Stimulated activated memory B cell treated with anti-CD40 and anti-IgM and Interleukin-4, amounts not matched to agents 10 μg/mL and 1 μg/mL and 100 μg/mL, for 72 hours (primary cell): ENCODE measurements at regions not wholly inside any gene's neighbourhood (a gene's known extent, or its start where the extent isn't known, plus 50 kb on each side); places are given as distances from the start of the nearest gene placed in this dataset.
"Not testable (repeated sequence)": the region's sequence is repeated elsewhere in the genome, so short reads cannot be mapped to it uniquely, and the experiment has no call there.

ENCODE experiments used
- ATAC-seq: fragments of 150-1000 bp; cut with Tn5 transposase; 2 replicates; pipeline ENCODE4 v1.10.0; 2021
- H3K27ac Mint-ChIP-seq: one replicate; pipeline ENCODE4 v1.8.0; 2022; ENCODE audit warnings: mild to moderate bottlenecking, mixed read lengths
- H3K27me3 Mint-ChIP-seq: one replicate; pipeline ENCODE4 v1.8.0; 2022; ENCODE audit warnings: mixed read lengths
- H3K36me3 Mint-ChIP-seq: one replicate; pipeline ENCODE4 v1.8.0; 2022; ENCODE audit warnings: mixed read lengths
- H3K4me1 Mint-ChIP-seq: one replicate; pipeline ENCODE4 v1.8.0; 2022; ENCODE audit warnings: mixed read lengths
- H3K4me3 Mint-ChIP-seq: one replicate; pipeline ENCODE4 v1.8.0; 2022; ENCODE audit warnings: mild to moderate bottlenecking, moderate library complexity, mixed read lengths
- H3K9me3 Mint-ChIP-seq: one replicate; pipeline ENCODE4 v1.8.0; 2022; ENCODE audit warnings: mixed read lengths

- Mint-ChIP-seq H3K36me3 (no peaks in the 10 kb centered on the region), H3K27me3 (peaks cover 8% of the 10 kb centered on the region), H3K9me3 (peaks cover 4% of the 10 kb centered on the region), H3K4me3 (no peak overlapping the region), H3K4me1 (no peaks in the 10 kb centered on the region), H3K27ac (no peak overlapping the region)
- ATAC-seq, result no peak
These were observed 68.2 kb downstream of the ATP23 start for GRCh38 chr12:58009405-58010195.

- Mint-ChIP-seq H3K4me3 (no peak overlapping the region), H3K27me3 (no peaks in the 10 kb centered on the region), H3K9me3 (peaks cover 9% of the 10 kb centered on the region), H3K4me1 (no peaks in the 10 kb centered on the region), H3K36me3 (no peaks in the 10 kb centered on the region), H3K27ac (no peak overlapping the region)
- no peak for ATAC-seq
These were observed 70.3 kb downstream of the ATP23 start for GRCh38 chr12:58011676-58012075.

GRCh38 chr12:58022379-58023020 lies 81.1 kb downstream of the ATP23 start:
- not testable (repeated sequence) for H3K4me3 Mint-ChIP-seq

GRCh38 chr12:58025431-58025830 lies 84.1 kb downstream of the ATP23 start:
- no peak for ATAC-seq
- Mint-ChIP-seq H3K27ac (no peak overlapping the region), H3K9me3 (peaks cover 18% of the 10 kb centered on the region), H3K36me3 (no peaks in the 10 kb centered on the region), H3K4me1 (no peaks in the 10 kb centered on the region), H3K4me3 (no peak overlapping the region), H3K27me3 (peaks cover 32% of the 10 kb centered on the region)

More at GRCh38 chr12:58022379-58023020, 81.1 kb downstream of the ATP23 start:
- H3K9me3 Mint-ChIP-seq, result peaks cover 28% of the 10 kb centered on the region
- H3K36me3 Mint-ChIP-seq, H3K27ac Mint-ChIP-seq, H3K4me1 Mint-ChIP-seq, ATAC-seq: not testable (repeated sequence)
- H3K27me3 Mint-ChIP-seq, result peaks cover 30% of the 10 kb centered on the region

- no peak for ATAC-seq
- Mint-ChIP-seq H3K27me3 (peaks cover 25% of the 10 kb centered on the region), H3K9me3 (peaks cover 19% of the 10 kb centered on the region), H3K36me3 (no peaks in the 10 kb centered on the region), H3K27ac (no peak overlapping the region), H3K4me1 (no peaks in the 10 kb centered on the region), H3K4me3 (no peak overlapping the region)
These were observed 85.1 kb downstream of the ATP23 start for GRCh38 chr12:58026426-58026825.

GRCh38 chr12:58026897-58027891 lies 85.8 kb downstream of the ATP23 start:
- H3K27me3 Mint-ChIP-seq, result peaks cover 17% of the 10 kb centered on the region
- ATAC-seq, result no peak
- H3K36me3 Mint-ChIP-seq, result no peaks in the 10 kb centered on the region
- H3K4me1 Mint-ChIP-seq, result no peaks in the 10 kb centered on the region
- H3K27ac Mint-ChIP-seq, result no peak overlapping the region
- H3K4me3 Mint-ChIP-seq, result no peak overlapping the region
- H3K9me3 Mint-ChIP-seq, result peaks cover 21% of the 10 kb centered on the region

GRCh38 chr12:58028294-58028693 lies 86.9 kb downstream of the ATP23 start:
- H3K9me3 Mint-ChIP-seq, result peaks cover 23% of the 10 kb centered on the region
- H3K4me1 Mint-ChIP-seq, result no peaks in the 10 kb centered on the region
- ATAC-seq, result no peak
- no peaks in the 10 kb centered on the region for H3K36me3 Mint-ChIP-seq
- no peak overlapping the region for H3K4me3 Mint-ChIP-seq
- H3K27ac Mint-ChIP-seq, result no peak overlapping the region
- H3K27me3 Mint-ChIP-seq, result peaks cover 15% of the 10 kb centered on the region

- H3K27me3 Mint-ChIP-seq, result peaks cover 15% of the 10 kb centered on the region
- H3K4me1 Mint-ChIP-seq, result no peaks in the 10 kb centered on the region
- H3K36me3 Mint-ChIP-seq, result no peaks in the 10 kb centered on the region
- H3K27ac Mint-ChIP-seq, result no peak overlapping the region
- peaks cover 23% of the 10 kb centered on the region for H3K9me3 Mint-ChIP-seq
- ATAC-seq, result no peak
- no peak overlapping the region for H3K4me3 Mint-ChIP-seq
These were observed 87.9 kb downstream of the ATP23 start for GRCh38 chr12:58029260-58029659.

GRCh38 chr12:58030566-58031279 lies 89.4 kb downstream of the ATP23 start:
- peaks cover 15% of the 10 kb centered on the region for H3K27me3 Mint-ChIP-seq
- no peak for ATAC-seq
- no peaks in the 10 kb centered on the region for H3K4me1 Mint-ChIP-seq
- H3K9me3 Mint-ChIP-seq, result peaks cover 18% of the 10 kb centered on the region
- no peak overlapping the region for H3K27ac Mint-ChIP-seq
- H3K36me3 Mint-ChIP-seq, result no peaks in the 10 kb centered on the region
- H3K4me3 Mint-ChIP-seq, result no peak overlapping the region

GRCh38 chr12:58032156-58032555 lies 90.8 kb downstream of the ATP23 start:
- H3K27ac Mint-ChIP-seq, result no peak overlapping the region
- no peak overlapping the region for H3K4me3 Mint-ChIP-seq
- ATAC-seq, result no peak
- H3K4me1 Mint-ChIP-seq, result no peaks in the 10 kb centered on the region
- peaks cover 15% of the 10 kb centered on the region for H3K27me3 Mint-ChIP-seq
- H3K9me3 Mint-ChIP-seq, result peaks cover 23% of the 10 kb centered on the region
- H3K36me3 Mint-ChIP-seq, result no peaks in the 10 kb centered on the region

- Mint-ChIP-seq H3K27me3 (peaks cover 15% of the 10 kb centered on the region), H3K9me3 (peaks cover 31% of the 10 kb centered on the region), H3K27ac (no peak overlapping the region), H3K36me3 (no peaks in the 10 kb centered on the region), H3K4me3 (no peak overlapping the region), H3K4me1 (no peaks in the 10 kb centered on the region)
- ATAC-seq, result no peak
These were observed 92.5 kb downstream of the ATP23 start for GRCh38 chr12:58033831-58034230.

- H3K36me3 Mint-ChIP-seq, result no peaks in the 10 kb centered on the region
- H3K27me3 Mint-ChIP-seq, result peaks cover 14% of the 10 kb centered on the region
- no peak overlapping the region for H3K27ac Mint-ChIP-seq
- H3K9me3 Mint-ChIP-seq, result peaks cover 33% of the 10 kb centered on the region
- no peaks in the 10 kb centered on the region for H3K4me1 Mint-ChIP-seq
- no peak for ATAC-seq
- H3K4me3 Mint-ChIP-seq, result no peak overlapping the region
These were observed 92.9 kb downstream of the ATP23 start for GRCh38 chr12:58034311-58034710.

- peaks cover 35% of the 10 kb centered on the region for H3K9me3 Mint-ChIP-seq
- H3K36me3 Mint-ChIP-seq, result no peaks in the 10 kb centered on the region
- no peak for ATAC-seq
- no peak overlapping the region for H3K4me3 Mint-ChIP-seq
- no peaks in the 10 kb centered on the region for H3K4me1 Mint-ChIP-seq
- H3K27ac Mint-ChIP-seq, result no peak overlapping the region
- H3K27me3 Mint-ChIP-seq, result peaks cover 10% of the 10 kb centered on the region
These were observed 93.3 kb downstream of the ATP23 start for GRCh38 chr12:58034712-58035111.

GRCh38 chr12:58041441-58041840 lies 100.1 kb downstream of the ATP23 start:
- Mint-ChIP-seq H3K36me3 (no peaks in the 10 kb centered on the region), H3K27ac (no peak overlapping the region), H3K4me3 (no peak overlapping the region), H3K4me1 (no peaks in the 10 kb centered on the region), H3K27me3 (peaks cover 24% of the 10 kb centered on the region), H3K9me3 (peaks cover 24% of the 10 kb centered on the region)
- no peak for ATAC-seq

- ATAC-seq, result no peak
- no peaks in the 10 kb centered on the region for H3K36me3 Mint-ChIP-seq
- no peaks in the 10 kb centered on the region for H3K4me1 Mint-ChIP-seq
- peaks cover 18% of the 10 kb centered on the region for H3K9me3 Mint-ChIP-seq
- H3K27me3 Mint-ChIP-seq, result peaks cover 43% of the 10 kb centered on the region
- no peak overlapping the region for H3K4me3 Mint-ChIP-seq
- H3K27ac Mint-ChIP-seq, result no peak overlapping the region
These were observed 103.6 kb downstream of the ATP23 start for GRCh38 chr12:58044966-58045365.
